Neuronal stem cell (in vitro differentiated cells): ENCODE measurements at regions not wholly inside any gene's neighbourhood (a gene's known extent, or its start where the extent isn't known, plus 50 kb on each side); places are given as distances from the start of the nearest gene placed in this dataset.

ENCODE experiments used
- DNase-seq: peaks from one replicate; pipeline ENCODE4 v3.0.0-alpha.2; 2013; ENCODE audit warnings: low spot score
- H2AFZ ChIP-seq: one replicate; pipeline ENCODE4 v1.6.1; 2013; ENCODE audit warnings: mild to moderate bottlenecking, low read length, inconsistent platforms
- H2AK5ac ChIP-seq: 2 replicates; pipeline ENCODE4 v1.6.1; 2013; ENCODE audit warnings: low read depth, mild to moderate bottlenecking, inconsistent platforms, low read length, moderate library complexity, mixed read lengths
- H2BK120ac ChIP-seq: 2 replicates; pipeline ENCODE4 v1.6.1; 2013; ENCODE audit warnings: low read depth, mild to moderate bottlenecking, inconsistent platforms, low read length, moderate library complexity, mixed read lengths
- H2BK12ac ChIP-seq: one replicate; pipeline ENCODE4 v1.6.1; 2013; ENCODE audit warnings: low read length, inconsistent platforms
- H2BK15ac ChIP-seq: 2 replicates; pipeline ENCODE4 v1.6.1; 2013; ENCODE audit warnings: mild to moderate bottlenecking, low read length, inconsistent platforms, mixed read lengths
- H2BK5ac ChIP-seq: one replicate; pipeline ENCODE4 v1.6.1; 2013; ENCODE audit warnings: inconsistent platforms, mild to moderate bottlenecking, low read length, moderate library complexity
- H3K14ac ChIP-seq: one replicate; pipeline ENCODE4 v1.6.1; 2013; ENCODE audit warnings: low read length, inconsistent platforms
- H3K18ac ChIP-seq: 2 replicates; pipeline ENCODE4 v1.6.1; 2013; ENCODE audit warnings: low read length, inconsistent platforms
- H3K23ac ChIP-seq: 2 replicates; pipeline ENCODE4 v1.6.1; 2013; ENCODE audit warnings: low read depth, mild to moderate bottlenecking, mixed read lengths, low read length, inconsistent platforms; ENCODE audit not compliant: poor library complexity
- H3K27ac ChIP-seq: replicated peaks from 3 replicates; pipeline ENCODE4 v1.5.1; 2013; ENCODE audit warnings: low read length, inconsistent platforms
- H3K27me3 ChIP-seq, 3 experiments: 2 replicates each; pipeline ENCODE4 v1.6.1; 2013; ENCODE audit warnings: low read length in 3 of 3, mild to moderate bottlenecking in 2 of 3, inconsistent platforms in 1 of 3, low read depth in 1 of 3, mixed read lengths in 1 of 3, moderate library complexity in 1 of 3; ENCODE audit not compliant: control insufficient read depth in 3 of 3, insufficient read depth in 3 of 3
- H3K36me3 ChIP-seq, 2 donors: replicated peaks in 1 of 2; 2 replicates each; pipeline ENCODE4 v1.6.1; 2013; ENCODE audit warnings: low read length in 2 of 2; ENCODE audit not compliant: control insufficient read depth in 2 of 2, insufficient read depth in 2 of 2
- H3K4ac ChIP-seq: 2 replicates; pipeline ENCODE4 v1.6.1; 2013; ENCODE audit warnings: inconsistent platforms, mild to moderate bottlenecking, low read length, moderate library complexity
- H3K4me1 ChIP-seq, 2 donors: 1 replicate in 1 of 2; 2 replicates in 1 of 2; pipeline ENCODE4 v1.6.1; 2013; ENCODE audit warnings: low read length in 2 of 2, low read depth in 1 of 2; ENCODE audit not compliant: control insufficient read depth in 2 of 2, insufficient read depth in 1 of 2
- H3K4me2 ChIP-seq: one replicate; pipeline ENCODE4 v1.6.1; 2013; ENCODE audit warnings: mild to moderate bottlenecking, low read length, inconsistent platforms; ENCODE audit not compliant: insufficient read depth, poor library complexity, severe bottlenecking
- H3K4me3 ChIP-seq, 2 donors: 2 replicates each; pipeline ENCODE4 v1.5.1; 2013; ENCODE audit warnings: low read length in 2 of 2, mild to moderate bottlenecking in 2 of 2, inconsistent platforms in 1 of 2, moderate library complexity in 1 of 2
- H3K79me1 ChIP-seq: one replicate; pipeline ENCODE4 v1.6.1; 2013; ENCODE audit warnings: low read depth, mild to moderate bottlenecking, inconsistent platforms, low read length, moderate library complexity
- H3K9ac ChIP-seq: one replicate; pipeline ENCODE4 v1.6.1; 2013; ENCODE audit warnings: mild to moderate bottlenecking, low read depth, low read length, inconsistent platforms; ENCODE audit not compliant: poor library complexity
- H3K9me3 ChIP-seq, 2 donors: replicated peaks in 1 of 2; 2 replicates each; pipeline versions ENCODE3 to v1.6.1; 2013; ENCODE audit warnings: low read length in 2 of 2, mild to moderate bottlenecking in 2 of 2, inconsistent platforms in 1 of 2, low read depth in 1 of 2, mixed read lengths in 1 of 2, moderate library complexity in 1 of 2; ENCODE audit not compliant: control insufficient read depth in 2 of 2, insufficient read depth in 1 of 2
- H4K8ac ChIP-seq: one replicate; pipeline ENCODE4 v1.6.1; 2013; ENCODE audit warnings: low read depth, mild to moderate bottlenecking, inconsistent platforms, low read length, moderate library complexity
- H4K91ac ChIP-seq: one replicate; pipeline ENCODE4 v1.6.1; 2013; ENCODE audit warnings: low read length, low read depth, mild to moderate bottlenecking, inconsistent platforms; ENCODE audit not compliant: poor library complexity
- WGBS, 2 donors: extraction: QIAGEN DNeasy Blood & Tissue Kit; methylation state at CpG; one replicate each; pipeline ENCODE4 v1.1.7; 2013; ENCODE audit warnings: missing lambda C conversion rate in 2 of 2, mixed read lengths in 1 of 2; ENCODE audit not compliant: insufficient read length in 2 of 2, insufficient replicate concordance in 1 of 2; ENCODE audit errors: extremely low coverage in 2 of 2; 5-methylcytosine and 5-hydroxymethylcytosine counted together

GRCh38 chr13:90968166-90968904 is 379.2 kb upstream of the MIR17HG start:
- Histone ChIP-seq H2BK15ac (no peak overlapping the region), H3K9me3 (no peaks in the 10 kb centered on the region), H3K9ac (no peak overlapping the region), H2BK12ac (no peak overlapping the region), H3K4ac (no peak overlapping the region), H2AK5ac (no peak overlapping the region), H3K14ac (no peak overlapping the region), H3K4me2 (no peak overlapping the region), H3K23ac (no peak overlapping the region), H4K8ac (no peak overlapping the region), H2BK5ac (no peak overlapping the region), H3K4me1 (no peaks in the 10 kb centered on the region), H4K91ac (no peak overlapping the region), H2BK120ac (no peak overlapping the region), H3K27ac (no peak overlapping the region), H3K4me3 (no peak overlapping the region), H2AFZ (no peak overlapping the region), H3K18ac (no peak overlapping the region), H3K79me1 (no peaks in the 10 kb centered on the region), H3K36me3 (no peaks in the 10 kb centered on the region), H3K27me3 (no peaks in the 10 kb centered on the region)
- peak; percentile 5 for DNase-seq
- no CpG with 5 or more reads among the region's 2 CpGs for WGBS, 2 donors

- Histone ChIP-seq H3K9ac (no peak overlapping the region), H2BK120ac (no peak overlapping the region), H3K4me2 (no peak overlapping the region), H4K8ac (no peak overlapping the region), H3K4me1 (no peaks in the 10 kb centered on the region), H2AK5ac (no peak overlapping the region), H3K4ac (no peak overlapping the region), H3K18ac (no peak overlapping the region), H2AFZ (no peak overlapping the region), H3K27me3 (no peaks in the 10 kb centered on the region), H3K36me3 (no peaks in the 10 kb centered on the region), H3K9me3 (no peaks in the 10 kb centered on the region), H3K4me3 (no peak overlapping the region), H3K79me1 (no peaks in the 10 kb centered on the region), H2BK12ac (no peak overlapping the region), H3K27ac (no peak overlapping the region), H3K14ac (no peak overlapping the region), H4K91ac (no peak overlapping the region), H2BK5ac (no peak overlapping the region), H2BK15ac (no peak overlapping the region), H3K23ac (no peak overlapping the region)
- WGBS, 2 donors = no CpG with 5 or more reads among the region's 3 CpGs
- DNase-seq = no peak
Measured at GRCh38 chr13:90974249-90974975, 373.1 kb upstream of the MIR17HG start.

GRCh38 chr13:90979059-90979458 is 368.4 kb upstream of the MIR17HG start:
- Histone ChIP-seq H4K91ac (no peak overlapping the region), H2AK5ac (no peak overlapping the region)

DNA sequence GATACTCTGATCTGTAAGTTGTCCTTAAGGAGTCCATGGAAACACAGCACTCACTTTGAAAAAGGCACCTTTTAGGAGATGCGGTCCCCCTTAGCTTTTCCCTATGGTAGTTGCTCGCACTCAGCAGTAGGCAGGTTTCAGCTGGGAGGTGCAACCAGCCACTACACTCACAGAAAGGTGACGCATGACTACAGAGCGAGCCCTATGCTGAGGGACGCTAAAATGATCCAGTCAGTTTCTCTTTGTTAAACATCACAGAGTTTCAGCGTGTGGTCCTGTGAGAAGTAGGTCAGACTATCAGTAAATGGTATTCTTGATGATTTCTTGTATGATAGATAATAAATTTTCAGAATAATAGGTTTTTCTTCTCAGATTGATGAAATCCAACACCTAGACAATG is 362.7 kb upstream of the MIR17HG start:
- no peak overlapping the region for H2BK15ac ChIP-seq
- H3K79me1 ChIP-seq = no peaks in the 10 kb centered on the region
- H3K9me3 ChIP-seq = no peaks in the 10 kb centered on the region
- no peak for DNase-seq
- no peaks in the 10 kb centered on the region for H3K4me1 ChIP-seq
- H3K4me2 ChIP-seq = no peak overlapping the region
- H2AFZ ChIP-seq = no peak overlapping the region
- H3K4ac ChIP-seq = no peak overlapping the region
- no peaks in the 10 kb centered on the region for H3K27me3 ChIP-seq
- H3K36me3 ChIP-seq = no peaks in the 10 kb centered on the region
- no CpG with 5 or more reads among the region's 6 CpGs for WGBS, 2 donors
- H3K4me3 ChIP-seq = no peak overlapping the region
- H2AK5ac ChIP-seq = no peak overlapping the region
- H2BK120ac ChIP-seq = no peak overlapping the region
- H4K8ac ChIP-seq = no peak overlapping the region
- H3K23ac ChIP-seq = no peak overlapping the region
- H3K14ac ChIP-seq = no peak overlapping the region
- no peak overlapping the region for H3K27ac ChIP-seq
- no peak overlapping the region for H3K9ac ChIP-seq
- no peak overlapping the region for H2BK5ac ChIP-seq
- H4K91ac ChIP-seq = no peak overlapping the region
- H2BK12ac ChIP-seq = no peak overlapping the region
- H3K18ac ChIP-seq = no peak overlapping the region

More at GRCh38 chr13:90979059-90979458, 368.4 kb upstream of the MIR17HG start:
- Histone ChIP-seq H2BK5ac (no peak overlapping the region), H3K36me3 (no peaks in the 10 kb centered on the region), H3K79me1 (no peaks in the 10 kb centered on the region), H2BK120ac (no peak overlapping the region), H3K27ac (no peak overlapping the region), H3K4ac (no peak overlapping the region), H3K9ac (no peak overlapping the region), H3K9me3 (no peaks in the 10 kb centered on the region), H2BK12ac (no peak overlapping the region), H2BK15ac (no peak overlapping the region), H3K4me2 (no peak overlapping the region), H3K4me1 (no peaks in the 10 kb centered on the region), H3K23ac (no peak overlapping the region), H3K4me3 (no peak overlapping the region), H2AFZ (no peak overlapping the region), H4K8ac (no peak overlapping the region), H3K18ac (no peak overlapping the region), H3K14ac (no peak overlapping the region), H3K27me3 (no peaks in the 10 kb centered on the region)
- DNase-seq = no peak
- WGBS, 2 donors = no CpG with 5 or more reads among the region's 3 CpGs
